ENCODE measurements at regions not wholly inside any gene's neighbourhood (a gene's known extent, or its start where the extent isn't known, plus 50 kb on each side); places are given as distances from the start of the nearest gene placed in this dataset.

DNA sequence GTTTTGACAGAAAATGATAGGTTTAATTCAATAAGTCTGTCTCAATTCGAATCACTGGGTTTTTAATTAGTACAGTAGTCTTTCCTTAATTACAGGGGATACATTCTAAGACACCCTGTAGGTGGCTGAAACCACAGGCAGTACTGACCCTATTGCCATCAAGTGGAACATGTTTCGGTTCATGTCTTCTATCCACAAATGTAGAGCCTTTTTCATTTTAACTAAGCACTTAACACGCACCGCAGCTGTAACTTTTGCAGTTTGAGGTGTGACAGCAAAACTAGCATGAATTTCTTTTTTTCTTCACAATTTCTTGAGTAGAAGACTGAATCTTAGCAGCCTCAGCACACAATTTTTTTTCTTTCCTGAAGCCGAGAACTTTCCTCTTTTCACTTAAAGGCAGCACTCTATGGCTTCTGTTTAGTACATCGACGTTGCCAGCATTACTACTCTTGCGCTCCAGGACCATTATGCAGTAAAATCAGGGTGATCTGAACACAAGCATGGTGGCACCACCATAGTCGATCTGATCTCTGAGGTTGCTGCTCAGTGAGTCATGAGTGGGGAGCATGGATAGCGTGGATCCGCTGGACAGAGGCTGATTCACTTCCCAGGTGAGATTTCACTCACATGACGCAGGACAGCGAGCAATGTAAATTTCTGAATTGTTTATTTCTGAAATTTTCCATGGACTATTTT, 805.1 kb downstream of the RNF144A start:
- no peak for DNase-seq (ENCODE audit: low spot score)

DNA sequence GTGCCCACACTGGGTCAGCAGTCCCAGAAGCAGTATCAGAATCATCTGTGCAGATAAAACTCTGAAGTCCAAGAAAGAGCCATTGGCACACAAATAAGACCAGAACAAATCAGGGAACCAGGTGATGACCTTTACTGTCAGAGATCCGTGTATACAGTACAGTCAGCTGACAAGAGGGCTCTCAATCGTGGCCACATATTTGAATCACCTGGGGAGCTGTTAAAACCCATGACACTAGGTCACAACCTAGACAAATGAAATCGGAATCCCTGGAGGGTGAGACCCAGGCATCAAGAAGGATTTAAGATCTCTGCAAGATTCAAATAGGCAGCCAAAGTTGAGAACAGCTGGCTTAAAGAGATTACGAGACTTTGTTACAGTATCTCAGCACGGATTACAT, 807.1 kb downstream of the RNF144A start:
- DNase-seq (ENCODE audit: low spot score) = no peak

DNA sequence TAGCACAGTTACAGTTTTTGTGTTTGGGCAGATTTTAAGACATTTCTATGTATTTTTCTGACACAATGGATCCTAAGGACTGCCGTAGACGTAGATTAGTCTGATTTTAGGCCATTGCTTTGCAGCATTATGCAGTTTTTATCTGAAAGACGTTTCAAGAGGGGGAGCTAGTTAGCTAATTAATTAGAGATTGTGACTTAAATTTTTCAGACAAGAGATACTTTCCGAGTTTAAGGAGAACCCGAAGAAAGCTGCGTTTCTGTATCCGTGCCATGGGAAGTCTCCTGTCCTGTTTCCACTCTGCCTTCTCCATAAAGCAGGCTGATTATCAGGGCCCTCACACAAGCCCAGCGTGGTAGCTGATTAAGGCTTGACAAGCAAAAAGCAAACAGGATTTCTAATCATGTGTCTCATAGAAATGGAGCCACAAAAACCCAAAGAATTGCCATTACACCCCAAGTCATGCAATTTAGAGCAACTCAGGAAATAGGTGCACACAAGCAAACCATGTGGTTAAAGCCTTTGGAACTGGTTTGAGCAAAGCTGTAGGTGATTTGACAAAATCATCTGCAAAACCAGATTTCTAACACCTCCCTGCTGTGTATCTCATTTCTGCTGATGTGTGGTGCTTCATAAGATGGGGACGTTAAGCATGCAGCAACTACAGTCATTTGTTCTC, 808.1 kb downstream of the RNF144A start:
- DNase-seq (ENCODE audit: low spot score) = no peak

GRCh38 chr2:7725850-7726242, 808.6 kb downstream of the RNF144A start:
- no peak for DNase-seq (ENCODE audit: low spot score)

DNA sequence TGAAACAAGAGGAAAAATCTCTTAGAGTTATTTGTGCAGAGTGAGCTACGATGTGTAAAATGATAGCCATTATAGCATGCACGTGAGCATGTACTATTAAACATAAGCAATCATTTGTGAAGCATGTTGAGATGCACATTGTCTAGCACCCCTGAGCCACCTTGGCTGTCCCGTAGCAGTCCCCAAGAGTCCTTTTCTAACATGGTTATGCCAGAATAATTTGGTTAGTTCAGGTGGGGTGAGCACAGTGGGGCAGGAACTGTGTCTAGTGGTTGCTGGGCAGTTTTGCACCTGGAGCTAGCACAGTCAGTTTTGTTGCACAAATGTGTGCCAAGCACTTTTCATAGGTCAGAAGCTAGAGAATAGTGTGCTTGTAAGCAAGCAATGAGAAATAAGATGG, 809.8 kb downstream of the RNF144A start:
- no peak for DNase-seq (ENCODE audit: low spot score)

DNA sequence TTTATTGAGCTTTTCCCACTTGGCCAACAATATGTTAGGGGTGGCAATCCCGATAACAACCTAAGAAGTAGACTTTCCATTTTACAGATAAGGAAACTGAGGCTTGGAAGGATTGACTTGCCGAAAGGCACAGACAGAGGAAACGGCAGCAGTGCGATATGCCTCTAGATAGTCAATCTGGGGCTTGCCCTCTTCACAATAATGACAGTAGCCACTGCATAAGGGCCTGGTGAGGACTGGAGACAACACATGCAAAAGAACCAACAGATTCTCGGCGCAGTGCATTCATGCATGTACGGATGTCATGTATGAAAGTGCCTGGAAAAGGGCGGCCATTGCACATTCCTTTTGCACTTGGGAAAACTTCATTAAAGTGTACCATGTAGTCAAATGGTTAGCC, 811.2 kb downstream of the RNF144A start:
- DNase-seq (ENCODE audit: low spot score) = no peak

GRCh38 chr2:7730449-7730848, 813.2 kb downstream of the RNF144A start:
- no peak for DNase-seq (ENCODE audit: low spot score)

DNA sequence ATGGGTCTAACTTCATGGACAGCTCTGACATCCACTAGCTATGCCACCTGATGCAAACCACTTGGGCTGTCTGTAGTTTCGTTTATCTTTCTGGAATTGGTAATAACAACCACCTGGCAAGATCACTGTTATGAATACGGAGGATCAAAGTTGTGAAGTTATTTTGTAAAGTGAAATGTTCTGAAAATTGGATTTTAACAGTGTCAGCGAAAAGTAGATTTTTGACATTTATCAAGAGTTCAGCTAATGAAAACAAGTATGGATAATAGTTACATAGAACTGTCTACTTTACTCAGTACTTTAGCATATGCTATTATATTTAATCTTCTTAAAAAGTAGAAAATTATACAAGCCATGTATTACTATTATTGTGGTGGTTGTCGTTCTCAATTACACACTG, 813.8 kb downstream of the RNF144A start:
- DNase-seq (ENCODE audit: low spot score) = no peak

DNA sequence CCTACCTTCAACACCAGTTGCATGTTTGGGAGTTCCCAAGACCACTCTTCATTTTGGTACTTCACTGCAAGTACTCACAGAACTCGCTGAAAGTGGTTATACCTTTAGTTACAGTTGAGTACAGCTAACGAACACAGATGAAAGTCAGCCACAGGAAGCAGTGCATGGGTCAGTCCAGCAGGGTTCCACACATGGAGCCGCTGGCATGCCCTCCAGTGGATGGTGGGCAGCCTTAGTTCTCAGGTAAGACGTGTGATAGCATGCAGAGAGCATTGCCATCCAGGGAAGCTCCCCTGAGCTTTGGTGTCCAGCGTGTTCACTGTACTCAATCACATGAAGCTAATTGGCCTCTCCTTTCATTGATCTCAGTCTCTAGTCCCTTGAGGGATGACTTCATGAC, 815.3 kb downstream of the RNF144A start:
- no peak for DNase-seq (ENCODE audit: low spot score)

DNA sequence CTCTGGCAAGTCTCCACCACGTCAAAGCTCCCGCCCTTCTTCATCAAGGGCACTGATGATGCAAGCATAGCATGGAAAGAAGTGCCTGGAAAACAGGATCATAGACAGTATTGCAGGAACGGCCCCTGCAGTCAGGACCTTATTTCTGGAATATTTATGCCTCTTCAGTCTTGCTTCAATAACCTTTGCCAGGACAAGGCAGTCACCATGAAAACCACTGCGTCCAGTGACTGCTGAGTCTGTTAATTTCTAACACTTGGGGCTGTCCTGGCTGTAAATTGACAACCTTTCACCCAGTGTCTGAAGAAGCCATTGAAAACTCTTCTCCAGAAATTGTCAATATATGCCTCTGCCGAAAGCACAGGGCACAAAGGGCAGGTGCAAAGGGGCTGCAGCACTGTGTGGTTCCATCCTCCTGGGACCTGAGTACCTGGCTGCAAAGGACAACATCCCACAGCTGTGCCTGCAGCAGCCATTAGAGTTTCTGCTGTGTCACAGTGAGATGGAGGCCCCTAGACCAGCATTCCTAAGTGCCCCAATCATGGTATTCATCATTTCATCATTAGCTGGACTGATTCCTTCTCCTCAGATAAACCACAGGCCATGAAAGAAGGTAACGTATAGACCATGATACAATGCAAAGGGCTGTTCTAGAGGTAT, 819.6 kb downstream of the RNF144A start:
- DNase-seq (ENCODE audit: low spot score) = no peak

GRCh38 chr2:7738596-7738995, 821.4 kb downstream of the RNF144A start:
- DNase-seq (ENCODE audit: low spot score) = no peak

DNA sequence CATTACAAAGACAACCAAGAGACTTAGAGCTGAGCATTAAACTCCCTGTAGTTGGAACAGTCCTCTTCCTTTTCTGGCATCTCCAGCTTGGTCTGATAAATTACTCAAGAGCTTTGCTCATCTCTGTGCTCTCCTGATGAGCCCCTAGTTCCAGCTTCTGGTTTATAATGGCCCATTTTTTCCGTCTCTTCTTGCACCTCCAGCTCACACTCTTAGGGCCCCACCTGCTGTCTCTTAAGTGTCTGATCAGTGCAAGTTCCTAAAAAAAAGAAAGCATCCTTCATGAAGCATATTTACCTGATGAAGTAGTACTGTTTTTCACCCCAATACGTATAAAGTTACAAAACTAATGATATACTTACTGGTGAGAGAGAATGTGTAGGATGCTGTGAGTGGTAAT, 822.9 kb downstream of the RNF144A start:
- no peak for DNase-seq (ENCODE audit: low spot score)

GRCh38 chr2:7742301-7742700, 825.1 kb downstream of the RNF144A start:
- DNase-seq (ENCODE audit: low spot score) = no peak

- peak; percentile 33 for DNase-seq (ENCODE audit: low spot score)
These were observed 827.6 kb downstream of the RNF144A start for GRCh38 chr2:7744827-7745226.

- no peak for DNase-seq (ENCODE audit: low spot score)
These were observed 828.2 kb downstream of the RNF144A start for GRCh38 chr2:7745369-7745768.

GRCh38 chr2:7748717-7749415, 831.7 kb downstream of the RNF144A start:
- DNase-seq (ENCODE audit: low spot score) = no peak

DNA sequence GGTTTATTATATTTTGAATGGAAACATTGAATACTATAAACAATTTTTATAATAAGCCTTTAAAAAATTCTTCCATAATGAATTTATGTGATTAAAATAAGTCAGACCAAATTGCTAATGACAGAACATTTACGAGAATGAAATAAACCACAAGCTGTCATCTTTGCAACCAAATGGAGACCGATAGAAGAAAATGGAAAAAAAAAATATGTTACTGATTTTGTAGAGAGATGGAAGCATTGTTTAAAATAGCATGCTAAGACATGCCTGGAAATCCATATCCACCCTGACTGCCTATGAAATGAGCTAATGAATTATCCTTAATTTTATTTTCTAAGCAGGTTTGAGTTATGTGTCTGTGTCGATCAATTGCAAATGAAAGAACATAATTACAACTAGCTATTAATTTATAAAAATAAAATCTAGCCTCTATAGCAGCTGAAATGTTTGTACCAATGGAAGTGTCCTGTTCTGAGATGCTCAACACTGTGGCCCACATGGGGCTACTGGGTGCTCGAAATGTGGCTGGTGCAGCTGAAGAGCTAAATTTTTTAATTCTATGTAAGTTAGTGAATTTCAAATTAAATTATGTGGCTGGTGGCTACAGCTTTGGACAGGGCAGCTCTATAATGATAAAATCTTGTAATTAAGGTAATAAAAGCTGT, 832.8 kb downstream of the RNF144A start:
- DNase-seq (ENCODE audit: low spot score) = no peak

GRCh38 chr2:7752291-7752690, 835.1 kb downstream of the RNF144A start:
- no peak for DNase-seq (ENCODE audit: low spot score)

DNA sequence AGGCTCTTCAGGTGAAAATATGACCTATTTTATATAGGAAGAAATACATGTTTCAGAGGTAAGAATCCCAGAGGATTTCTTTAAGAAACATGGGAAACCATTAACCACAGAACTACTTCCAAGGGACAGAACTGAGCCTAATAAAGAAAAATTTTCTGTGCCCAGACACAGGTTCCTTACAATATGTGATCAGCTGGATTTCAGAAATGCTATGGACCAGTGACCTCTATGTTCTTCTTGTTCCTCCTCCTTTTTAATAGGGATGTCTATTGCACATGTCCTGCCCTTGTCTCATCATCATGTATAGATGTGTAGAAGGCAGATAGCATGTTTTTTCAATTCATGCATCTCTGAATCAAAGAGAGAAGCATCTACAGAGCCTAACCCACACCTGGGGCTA, 836.6 kb downstream of the RNF144A start:
- DNase-seq (ENCODE audit: low spot score) = no peak

- DNase-seq (ENCODE audit: low spot score) = no peak
These were observed 838.7 kb downstream of the RNF144A start for GRCh38 chr2:7755879-7756278.

- no peak for DNase-seq (ENCODE audit: low spot score)
These were observed 841.0 kb downstream of the RNF144A start for GRCh38 chr2:7758073-7758759.

Data from mucosa of gallbladder (tissue), 1 donor.